GM23338 (cell line): ENCODE measurements at regions not wholly inside any gene's neighbourhood (a gene's known extent, or its start where the extent isn't known, plus 50 kb on each side); places are given as distances from the start of the nearest gene placed in this dataset.

Source experiments
- ATAC-seq: fragments of 200-7000 bp; cut with Tn5 transposase; 3 replicates; pipeline ENCODE4 v1.9.1; 2020
- DNase-seq: peaks from one replicate; pipeline ENCODE4 v3.0.0-alpha.2; 2015; ENCODE audit warnings: low spot score
- H2AFZ ChIP-seq: fragments of 200-600 bp; sonication (generic); 2 replicates; pipeline ENCODE4 v1.8.0; 2016; ENCODE audit warnings: antibody characterized with exemption, mild to moderate bottlenecking, moderate library complexity
- H3F3A ChIP-seq: fragments of 200-600 bp; sonication (generic); replicated peaks from 2 replicates; pipeline ENCODE4 v1.8.0; 2017; ENCODE audit warnings: antibody characterized with exemption, mixed run types, low read depth
- H3K27ac ChIP-seq: fragments of 200-600 bp; sonication (generic); 2 replicates; pipeline ENCODE4 v1.6.1; 2016; ENCODE audit warnings: low read depth
- H3K27me3 ChIP-seq: fragments of 200-600 bp; sonication (generic); 2 replicates; pipeline ENCODE4 v1.8.0; 2016; ENCODE audit warnings: mild to moderate bottlenecking, mixed run types, moderate library complexity; ENCODE audit not compliant: insufficient read depth
- H3K36me3 ChIP-seq: fragments of 200-600 bp; sonication (generic); 2 replicates; pipeline ENCODE4 v1.8.0; 2016; ENCODE audit warnings: mild to moderate bottlenecking; ENCODE audit not compliant: insufficient read depth
- H3K4me1 ChIP-seq: fragments of 200-600 bp; sonication (generic); 2 replicates; pipeline ENCODE4 v1.8.0; 2016; ENCODE audit warnings: mild to moderate bottlenecking, moderate library complexity; ENCODE audit not compliant: insufficient read depth
- H3K4me2 ChIP-seq: fragments of 200-600 bp; sonication (generic); 2 replicates; pipeline ENCODE4 v1.7.1; 2017; ENCODE audit warnings: mixed run types
- H3K4me3 ChIP-seq: fragments of 200-600 bp; sonication (generic); 2 replicates; pipeline ENCODE4 v1.6.1; 2016; ENCODE audit warnings: mixed run types
- H3K79me2 ChIP-seq: fragments of 200-600 bp; sonication (generic); replicated peaks from 2 replicates; pipeline ENCODE4 v1.8.0; 2017; ENCODE audit warnings: mild to moderate bottlenecking; ENCODE audit not compliant: insufficient read depth
- H3K9me2 ChIP-seq: fragments of 200-600 bp; sonication (generic); 2 replicates; pipeline ENCODE4 v1.8.0; 2017; ENCODE audit not compliant: insufficient read depth
- H4K20me1 ChIP-seq: fragments of 200-600 bp; sonication (generic); replicated peaks from 2 replicates; pipeline ENCODE4 v1.8.0; 2017; ENCODE audit warnings: mild to moderate bottlenecking; ENCODE audit not compliant: insufficient read depth
- H3K27ac Mint-ChIP-seq: 2 replicates; pipeline ENCODE4 v1.8.0; 2020; ENCODE audit warnings: inconsistent platforms, mild to moderate bottlenecking, moderate library complexity, mixed read lengths
- H3K27me3 Mint-ChIP-seq: 3 replicates; pipeline ENCODE4 v1.8.0; 2022; ENCODE audit warnings: low read depth, mild to moderate bottlenecking, moderate library complexity, mixed read lengths, inconsistent platforms; ENCODE audit not compliant: insufficient read depth, poor library complexity
- H3K36me3 Mint-ChIP-seq: 3 replicates; pipeline ENCODE4 v1.8.0; 2021; ENCODE audit warnings: low read depth, mild to moderate bottlenecking, inconsistent platforms, moderate library complexity, mixed read lengths
- H3K4me1 Mint-ChIP-seq: 3 replicates; pipeline ENCODE4 v1.8.0; 2020; ENCODE audit warnings: mild to moderate bottlenecking, inconsistent platforms, mixed read lengths
- H3K4me3 Mint-ChIP-seq: 3 replicates; pipeline ENCODE4 v1.8.0; 2021; ENCODE audit warnings: moderate library complexity, mild to moderate bottlenecking, inconsistent platforms, mixed read lengths
- H3K9me3 Mint-ChIP-seq: 3 replicates; pipeline ENCODE4 v1.8.0; 2020; ENCODE audit warnings: moderate library complexity, mild to moderate bottlenecking, inconsistent platforms, mixed read lengths
- CREB1 ChIP-seq: fragments of 250-450 bp; sonication (Bioruptor Pico); IDR thresholded peaks from 2 replicates; pipeline ENCODE4 v1.5.0; 2020; ENCODE audit warnings: low read depth, mild to moderate bottlenecking, moderate library complexity
- ETS1 ChIP-seq: IDR thresholded peaks from 2 replicates; pipeline ENCODE4 v1.6.1; 2016; ENCODE audit warnings: antibody characterized with exemption
- EZH2phosphoT487 ChIP-seq: fragments of 200-600 bp; sonication (generic); IDR thresholded peaks from one replicate; pipeline ENCODE4 v1.8.1; 2018; ENCODE audit warnings: antibody characterized with exemption; ENCODE audit not compliant: unreplicated experiment
- JUNB ChIP-seq: IDR thresholded peaks from one replicate; pipeline ENCODE4 v1.6.1; 2016; ENCODE audit warnings: antibody characterized with exemption; ENCODE audit not compliant: unreplicated experiment
- ZNF114 ChIP-seq: fragments of 250-450 bp; sonication (Bioruptor Pico); IDR thresholded peaks from 2 replicates; pipeline ENCODE4 v1.5.0; 2020; ENCODE audit warnings: mild to moderate bottlenecking, moderate library complexity
- ZNF331 ChIP-seq: fragments of 250-450 bp; sonication (Bioruptor Pico); IDR thresholded peaks from 2 replicates; pipeline ENCODE4 v1.5.0; 2020; ENCODE audit warnings: low read depth, mild to moderate bottlenecking, moderate library complexity
- ZNF462 ChIP-seq: fragments of 250-450 bp; sonication (Bioruptor Pico); IDR thresholded peaks from 2 replicates; pipeline ENCODE4 v1.5.0; 2020; ENCODE audit warnings: mild to moderate bottlenecking, moderate library complexity

- TF ChIP-seq ZNF462 (CRISPR knock-in tag) (no peak), ETS1 (no peak)
These were observed 227.1 kb downstream of the TEX36 start (continued) for GRCh38 chr10:125455855-125456254.

GRCh38 chr10:125455431-125455830, 227.5 kb downstream of the TEX36 start:
- no peaks in the 10 kb centered on the region for H4K20me1 ChIP-seq
- H3K27ac Mint-ChIP-seq = no peak overlapping the region
- DNase-seq = no peak
- peaks cover 18% of the 10 kb centered on the region for H3K4me1 Mint-ChIP-seq
- H3F3A ChIP-seq = no peaks in the 10 kb centered on the region
- no peaks in the 10 kb centered on the region for H3K36me3 Mint-ChIP-seq
- H3K4me3 Mint-ChIP-seq = no peak overlapping the region
- peaks cover 6% of the 10 kb centered on the region for H3K27me3 Mint-ChIP-seq
- no peak for ATAC-seq
- H3K27ac ChIP-seq = no peak overlapping the region
- H3K36me3 ChIP-seq = no peaks in the 10 kb centered on the region
- H3K27me3 ChIP-seq = peaks cover 6% of the 10 kb centered on the region; the same call in 1 of the 2 replicates
- H3K4me3 ChIP-seq = peak overlapping the region; percentile 24; the same call in 1 of the 2 replicates
- H3K4me1 ChIP-seq = peaks cover 30% of the 10 kb centered on the region
- peak overlapping the region; percentile 70 for H3K4me2 ChIP-seq
- no peaks in the 10 kb centered on the region; the same call in 2 of the 3 replicates for H3K9me3 Mint-ChIP-seq
- H2AFZ ChIP-seq = no peak overlapping the region
- H3K79me2 ChIP-seq = no peaks in the 10 kb centered on the region
- H3K9me2 ChIP-seq = peaks cover 6% of the 10 kb centered on the region; the same call in 1 of the 2 replicates
- TF ChIP-seq ZNF331 (CRISPR knock-in tag) (no peak), EZH2phosphoT487 (no peak), ETS1 (no peak), JUNB (no peak), ZNF462 (CRISPR knock-in tag) (no peak), ZNF114 (CRISPR knock-in tag) (no peak), CREB1 (CRISPR knock-in tag) (no peak)
